ENCODE measurements at regions not wholly inside any gene's neighbourhood (a gene's known extent, or its start where the extent isn't known, plus 50 kb on each side); places are given as distances from the start of the nearest gene placed in this dataset.

DNA sequence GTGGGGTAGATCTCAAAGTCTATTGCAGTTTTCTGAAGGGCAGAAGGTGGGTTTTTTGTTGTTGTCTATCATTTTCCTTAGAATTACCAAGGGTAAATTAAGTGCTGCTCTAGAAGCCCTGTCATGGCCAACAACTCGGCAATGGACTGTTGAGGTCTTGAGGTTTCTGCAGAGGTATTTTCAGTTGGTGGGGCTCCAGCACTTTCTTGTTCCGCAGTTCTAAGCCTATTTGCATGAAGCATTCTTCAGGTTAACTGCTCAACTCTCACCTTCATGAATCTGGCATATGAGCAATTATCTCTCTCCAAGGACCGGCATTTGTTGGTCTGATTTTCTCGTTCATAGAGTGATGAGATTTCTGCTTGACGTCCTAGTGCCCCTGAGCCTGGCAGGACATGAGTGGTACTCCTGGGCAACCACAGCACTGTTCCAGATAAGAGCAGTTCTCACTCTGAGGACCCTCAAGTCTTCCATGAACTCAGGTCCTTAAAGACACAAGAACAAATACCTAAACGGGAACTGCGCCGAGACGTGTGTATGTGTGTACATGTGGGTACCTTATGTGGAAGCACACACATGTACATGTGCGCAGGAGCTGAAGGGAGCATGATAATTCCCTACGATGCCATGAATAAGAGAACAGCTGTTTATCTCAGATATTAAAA is 544.5 kb downstream of the CSNK1G3 start:
- H2BK20ac ChIP-seq (ENCODE audit: low read depth, low read length, poor library complexity, severe bottlenecking): no peak overlapping the region
- TF ChIP-seq CTCF (conservative IDR thresholded peaks at IDR 0.05): no peak
- H3K4me3 Mint-ChIP-seq: no peak overlapping the region
- no peak overlapping the region for H2AK5ac ChIP-seq (ENCODE audit: insufficient read length, low read length)
- H2BK12ac ChIP-seq (ENCODE audit: insufficient read length, low read depth, low read length): no peak overlapping the region
- H3K56ac ChIP-seq (ENCODE audit: insufficient read length, low read depth, low read length): no peak overlapping the region
- no peak overlapping the region for H4K5ac ChIP-seq (ENCODE audit: insufficient read length, low read depth, low read length)
- no peaks in the 10 kb centered on the region for H3K23me2 ChIP-seq (ENCODE audit: insufficient read length, low read depth, low read length, poor library complexity, severe bottlenecking)
- H3K79me2 ChIP-seq (ENCODE audit: insufficient read depth, low read length): no peaks in the 10 kb centered on the region
- H3K9me3 ChIP-seq (ENCODE audit: control insufficient read depth, low read depth, low read length): no peaks in the 10 kb centered on the region
- H3K27me3 Mint-ChIP-seq (ENCODE audit: low read depth): no peaks in the 10 kb centered on the region; the same call in 1 of the 2 replicates
- H3K9ac ChIP-seq (ENCODE audit: extremely low read depth, insufficient read length, low read length): no peak overlapping the region
- no peak overlapping the region for H2BK15ac ChIP-seq (ENCODE audit: low read depth, low read length)
- H3K9me3 Mint-ChIP-seq: no peaks in the 10 kb centered on the region; a peak in 1 of 5 replicates
- no peak overlapping the region for H3K27ac ChIP-seq (ENCODE audit: insufficient read length, low read depth, low read length)
- no peaks in the 10 kb centered on the region for H3K36me3 Mint-ChIP-seq (ENCODE audit: insufficient read depth in 1 of 3, low read depth in 3 of 3)
- no peak overlapping the region for H3K18ac ChIP-seq (ENCODE audit: insufficient read length, low read depth, low read length)
- no peaks in the 10 kb centered on the region for H4K20me1 ChIP-seq (ENCODE audit: control insufficient read depth, insufficient read depth, insufficient read length)
- H3K4me2 ChIP-seq (ENCODE audit: insufficient read depth, insufficient read length, low read length): no peak overlapping the region
- H3T11ph ChIP-seq (ENCODE audit: low read length): no peak overlapping the region
- H3K27me3 ChIP-seq (ENCODE audit: insufficient read depth, low read length): no peaks in the 10 kb centered on the region
- H3K23ac ChIP-seq (ENCODE audit: insufficient read length, low read depth, low read length): no peak overlapping the region
- H4K8ac ChIP-seq (replicated peaks; ENCODE audit: insufficient read length, low read depth, low read length): no peak overlapping the region
- no peaks in the 10 kb centered on the region for H3K79me1 ChIP-seq (ENCODE audit: insufficient read depth, low read depth, low read length, poor library complexity, severe bottlenecking)
- no peak overlapping the region for H2AFZ ChIP-seq (ENCODE audit: low read length)
- H3K4me1 Mint-ChIP-seq: peaks cover 2 to 8% of the 10 kb centered on the region in 2 experiments; a peak in 3 of 4 replicates
- H3K4ac ChIP-seq (ENCODE audit: low read depth, low read length): no peak overlapping the region
- H3K14ac ChIP-seq (ENCODE audit: insufficient read depth, low read length): no peak overlapping the region
- H3K4me1 ChIP-seq (ENCODE audit: insufficient read depth, low read length): no peaks in the 10 kb centered on the region
- H4K91ac ChIP-seq (ENCODE audit: insufficient read length, low read depth, low read length): no peak overlapping the region
- no peak overlapping the region for H2BK120ac ChIP-seq (ENCODE audit: low read depth, low read length, poor library complexity, severe bottlenecking)
- H2BK5ac ChIP-seq (ENCODE audit: insufficient read length, low read length): no peak overlapping the region
- peak overlapping the region in 1 of 3 experiments; percentile 5; a peak in 1 of 7 replicates for H3K27ac Mint-ChIP-seq
- DNase-seq: no peak
- no CpG with 5 or more reads among the region's 11 CpGs for WGBS (ENCODE audit: extremely low coverage, insufficient read length, low lambda C conversion rate)
